GM12891 (cell line): ENCODE measurements at regions not wholly inside any gene's neighbourhood (a gene's known extent, or its start where the extent isn't known, plus 50 kb on each side); places are given as distances from the start of the nearest gene placed in this dataset.

Source experiments
- PAX5 ChIP-seq: IDR thresholded peaks from 2 replicates; pipeline ENCODE4 v1.6.1; 2011; ENCODE audit warnings: low read length, moderate library complexity, mild to moderate bottlenecking; ENCODE audit not compliant: insufficient read depth, severe bottlenecking
- POLR2A ChIP-seq: IDR thresholded peaks from 2 replicates; pipeline ENCODE4 v1.6.1; 2011; ENCODE audit warnings: low read depth, low read length, control low read depth
- POLR2AphosphoS5 ChIP-seq: IDR thresholded peaks from 2 replicates; pipeline ENCODE4 v1.6.1; 2011; ENCODE audit warnings: low read depth, low read length, control low read depth
- POU2F2 ChIP-seq: IDR thresholded peaks from 2 replicates; pipeline ENCODE4 v1.6.1; 2011; ENCODE audit warnings: low read depth, mild to moderate bottlenecking, control low read depth, low read length, moderate library complexity
- SPI1 ChIP-seq: IDR thresholded peaks from 2 replicates; pipeline ENCODE4 v1.6.1; 2011; ENCODE audit warnings: low read depth, low read length, control low read depth
- TAF1 ChIP-seq: IDR thresholded peaks from 2 replicates; pipeline ENCODE4 v1.6.1; 2011; ENCODE audit warnings: low read depth, low read length, control low read depth

DNA sequence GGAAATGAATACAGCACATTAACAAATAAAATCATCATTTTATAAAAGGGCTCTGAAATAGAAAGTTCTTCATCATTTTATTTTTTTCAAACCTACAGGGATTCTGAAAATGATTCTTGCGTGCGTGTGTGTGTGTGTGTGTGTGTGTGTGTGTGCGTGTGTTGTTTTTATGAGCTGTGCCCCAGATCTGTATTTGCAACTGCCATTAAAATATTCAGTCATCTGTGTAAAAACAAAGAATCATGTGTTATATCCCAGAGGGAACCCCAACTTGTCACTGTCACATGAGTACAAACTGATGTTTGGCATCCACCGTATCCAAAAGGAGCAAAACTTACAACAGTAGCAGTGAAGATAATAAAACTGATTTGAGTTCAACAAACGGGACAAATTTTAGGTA, 635.4 kb upstream of the PFKP start:
- TF ChIP-seq POLR2AphosphoS5: no peak
- no peak for TF ChIP-seq POLR2A
- TF ChIP-seq SPI1: no peak
- no peak for TF ChIP-seq POU2F2
- TF ChIP-seq TAF1: no peak
- TF ChIP-seq PAX5: no peak
